ENCODE measurements at regions not wholly inside any gene's neighbourhood (a gene's known extent, or its start where the extent isn't known, plus 50 kb on each side); places are given as distances from the start of the nearest gene placed in this dataset.

DNA sequence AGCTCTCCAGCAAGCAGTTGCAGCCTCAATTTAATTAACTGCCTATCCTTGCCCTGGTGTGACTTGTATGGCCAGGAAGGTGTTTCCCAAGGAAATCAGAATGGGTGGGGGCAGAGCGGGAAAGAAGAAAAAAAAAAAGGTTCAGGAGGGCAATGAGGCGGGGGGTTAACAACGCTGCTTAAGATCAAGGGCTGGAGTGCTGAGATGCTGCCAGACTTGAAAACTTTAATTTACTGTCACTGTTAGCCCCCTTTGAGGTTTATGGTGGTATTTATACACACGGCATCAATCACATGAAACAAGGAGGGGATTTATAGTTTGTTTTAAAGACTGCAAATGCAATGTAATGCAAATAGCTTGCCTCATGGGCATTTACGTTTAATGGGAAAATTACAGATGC, 319.4 kb upstream of the NR2F2 start:
- Histone ChIP-seq H3K27ac (no peak overlapping the region), H3K9me3 (no peaks in the 10 kb centered on the region), H3K36me3 (no peaks in the 10 kb centered on the region), H3K27me3 (no peaks in the 10 kb centered on the region), H3K4me3 (no peak overlapping the region), H3K4me1 (no peaks in the 10 kb centered on the region)
- no peak for ATAC-seq
- TF ChIP-seq CTCF (IDR thresholded peaks at IDR 0.05): no peak
- intact Hi-C loops (cut with DNase I): no loop called here
- no peak for DNase-seq

GRCh38 chr15:96014939-96015338, 315.6 kb upstream of the NR2F2 start:
- ATAC-seq: no peak
- Histone ChIP-seq H3K9me3 (no peaks in the 10 kb centered on the region), H3K27me3 (no peaks in the 10 kb centered on the region), H3K27ac (no peak overlapping the region), H3K4me1 (no peaks in the 10 kb centered on the region), H3K36me3 (no peaks in the 10 kb centered on the region), H3K4me3 (no peak overlapping the region)
- DNase-seq: no peak
- intact Hi-C loops (cut with DNase I): no loop called here
- TF ChIP-seq CTCF (IDR thresholded peaks at IDR 0.05): no peak

- Histone ChIP-seq H3K4me3 (no peak overlapping the region), H3K9me3 (no peaks in the 10 kb centered on the region), H3K27ac (no peak overlapping the region), H3K36me3 (no peaks in the 10 kb centered on the region), H3K4me1 (no peaks in the 10 kb centered on the region), H3K27me3 (no peaks in the 10 kb centered on the region)
- intact Hi-C loops (cut with DNase I): no loop called here
- DNase-seq (no peak), ATAC-seq (no peak)
- TF ChIP-seq CTCF (IDR thresholded peaks at IDR 0.05): no peak
Observed at GRCh38 chr15:96019114-96019513, 311.4 kb upstream of the NR2F2 start.

DNA sequence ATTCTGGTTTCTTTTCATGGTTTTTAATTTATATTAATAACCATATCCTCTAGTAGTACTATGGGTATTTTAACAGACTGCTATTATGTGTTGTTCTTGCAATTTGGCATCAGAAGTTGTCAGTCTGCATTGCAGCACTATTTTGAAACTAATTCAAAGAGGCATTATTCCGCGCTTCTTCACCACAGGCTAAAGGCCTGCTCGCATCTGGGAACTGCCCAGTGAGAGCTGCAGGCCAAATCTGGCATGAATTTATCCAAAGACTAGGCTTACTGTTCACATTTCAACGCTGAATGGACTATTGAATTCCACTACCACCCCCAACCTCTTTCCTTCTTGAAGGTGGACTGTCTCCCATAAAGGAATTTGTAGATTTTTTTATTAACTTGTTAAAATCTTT, 310.4 kb upstream of the NR2F2 start:
- Histone ChIP-seq H3K27ac (no peak overlapping the region), H3K9me3 (no peaks in the 10 kb centered on the region), H3K27me3 (no peaks in the 10 kb centered on the region), H3K4me3 (no peak overlapping the region), H3K4me1 (no peaks in the 10 kb centered on the region), H3K36me3 (no peaks in the 10 kb centered on the region)
- TF ChIP-seq CTCF (IDR thresholded peaks at IDR 0.05): no peak
- intact Hi-C loops (cut with DNase I): no loop called here
- DNase-seq (no peak), ATAC-seq (no peak)

- ATAC-seq (no peak), DNase-seq (no peak)
- no peak overlapping the region for H3K27ac ChIP-seq
- H3K9me3 ChIP-seq: no peaks in the 10 kb centered on the region
- no peaks in the 10 kb centered on the region for H3K4me1 ChIP-seq
- intact Hi-C loops (cut with DNase I): no loop called here
- TF ChIP-seq CTCF (IDR thresholded peaks at IDR 0.05): no peak
- no peak overlapping the region for H3K4me3 ChIP-seq
- no peaks in the 10 kb centered on the region for H3K36me3 ChIP-seq
- H3K27me3 ChIP-seq: no peaks in the 10 kb centered on the region
Observed at GRCh38 chr15:96020797-96021196, 309.7 kb upstream of the NR2F2 start.

DNA sequence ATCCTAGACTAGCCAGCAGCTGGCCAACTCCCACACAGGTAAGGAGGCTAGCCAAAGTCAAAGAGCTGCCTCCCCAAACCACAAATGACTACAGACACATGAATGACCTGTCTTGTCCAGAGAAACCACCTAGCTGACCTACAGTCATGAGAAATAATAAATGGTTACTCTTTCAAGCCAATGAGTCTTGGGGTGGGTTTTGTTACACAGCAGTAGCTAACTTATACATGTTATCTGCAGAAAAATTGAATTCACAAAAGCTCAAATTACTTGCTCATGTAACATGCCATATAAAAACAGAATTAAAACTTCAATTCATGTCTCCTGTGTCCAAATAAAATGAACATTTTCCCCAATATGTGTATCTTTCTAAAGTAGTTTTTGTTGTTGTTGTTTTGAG, 307.4 kb upstream of the NR2F2 start:
- Histone ChIP-seq H3K27ac (no peak overlapping the region), H3K36me3 (no peaks in the 10 kb centered on the region), H3K4me1 (no peaks in the 10 kb centered on the region), H3K4me3 (no peak overlapping the region), H3K9me3 (no peaks in the 10 kb centered on the region), H3K27me3 (no peaks in the 10 kb centered on the region)
- intact Hi-C loops (cut with DNase I): no loop called here
- DNase-seq (no peak), ATAC-seq (no peak)
- no peak for TF ChIP-seq CTCF (IDR thresholded peaks at IDR 0.05)
